SK-N-DZ (cell line): ENCODE measurements at regions not wholly inside any gene's neighbourhood (a gene's known extent, or its start where the extent isn't known, plus 50 kb on each side); places are given as distances from the start of the nearest gene placed in this dataset.
A peak's percentile ranks its signal among the peaks of the same experiment; 100 is the strongest.

Source experiments
- DNase-seq: peaks from one replicate; pipeline ENCODE4 v3.0.0-alpha.2; 2015; ENCODE audit warnings: low spot score

GRCh38 chr16:73886426-73886825 lies 410.2 kb upstream of the PSMD7 start:
- no peak for DNase-seq

DNA sequence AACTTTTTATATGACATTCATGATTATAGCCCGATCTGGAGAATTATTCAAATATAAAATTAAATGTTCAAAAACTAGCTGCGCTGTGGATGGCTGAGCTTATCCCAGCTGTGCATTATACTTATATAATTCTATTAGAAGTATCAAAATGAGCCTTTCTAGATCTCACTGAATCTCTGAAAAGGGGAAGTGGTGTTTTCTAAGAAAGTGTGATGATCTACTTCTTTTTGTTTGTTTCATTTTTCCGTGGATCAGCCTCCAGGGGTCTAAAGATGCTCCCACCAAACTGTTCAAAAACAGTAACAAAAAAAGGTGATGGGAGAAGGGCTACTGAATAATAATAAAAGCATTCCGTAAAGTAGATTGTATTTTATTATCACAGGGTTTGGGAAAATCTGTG lies 411.3 kb upstream of the PSMD7 start:
- DNase-seq = no peak

- DNase-seq = no peak
Observed at GRCh38 chr16:73883841-73884240, 412.8 kb upstream of the PSMD7 start.

- DNase-seq = no peak
Observed at GRCh38 chr16:73883126-73883525, 413.5 kb upstream of the PSMD7 start.

- no peak for DNase-seq
Observed at GRCh38 chr16:73882651-73883050, 414.0 kb upstream of the PSMD7 start.

DNA sequence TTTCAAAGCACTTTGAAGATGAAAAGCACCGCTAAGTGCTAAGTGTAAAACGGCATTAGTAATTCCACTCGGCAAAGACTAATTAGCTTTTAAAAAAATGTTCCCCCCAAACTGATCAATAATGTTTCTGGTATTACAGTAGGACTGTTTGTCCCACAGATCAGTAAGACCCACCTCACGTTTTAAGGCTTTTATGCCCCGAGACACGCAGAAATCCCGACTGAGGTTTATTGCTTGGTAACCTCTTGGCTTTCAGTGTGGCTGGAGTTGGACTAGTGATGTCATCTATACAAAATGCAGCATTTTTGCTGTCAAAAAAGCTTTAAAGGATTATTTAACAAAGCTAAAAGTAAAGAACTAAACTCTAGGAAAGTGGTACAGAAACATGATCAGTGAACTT lies 414.6 kb upstream of the PSMD7 start:
- no peak for DNase-seq

DNA sequence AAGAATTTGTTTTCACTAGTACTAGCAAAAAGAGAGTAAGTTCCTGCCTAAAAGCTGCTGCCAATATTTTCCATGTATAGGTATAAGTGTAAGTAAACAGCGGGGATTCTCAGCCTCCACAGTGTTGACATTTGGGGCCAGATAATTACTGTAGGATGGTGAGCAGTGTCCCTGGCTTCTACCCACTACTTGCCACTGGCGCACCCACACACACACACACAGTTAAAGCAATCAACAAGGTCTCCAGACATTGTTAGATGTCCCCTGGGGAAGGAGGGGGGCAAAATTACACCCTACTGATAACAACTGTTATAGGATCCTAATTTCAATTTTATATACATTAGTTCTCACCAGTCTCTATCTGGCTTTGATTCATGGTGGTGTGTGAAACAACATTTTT lies 417.0 kb upstream of the PSMD7 start:
- no peak for DNase-seq

DNA sequence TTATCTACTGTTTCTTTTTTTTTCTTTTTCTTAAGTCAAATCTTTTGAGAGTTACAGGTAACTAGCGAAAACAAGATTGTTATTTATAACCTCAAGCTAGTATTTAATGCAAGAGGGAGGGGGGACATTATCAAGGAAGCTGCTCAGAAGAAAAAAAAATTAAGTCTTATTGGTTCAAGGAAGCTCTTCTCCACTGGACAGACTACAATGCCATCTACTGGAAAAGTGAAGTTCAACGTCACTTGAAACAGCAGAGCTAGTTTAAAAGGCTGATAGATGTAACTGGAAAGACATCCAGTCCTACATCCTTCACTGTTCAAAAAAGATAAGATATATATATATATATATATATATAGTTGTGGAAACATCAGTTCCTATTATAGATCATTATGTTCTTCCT lies 418.0 kb upstream of the PSMD7 start:
- DNase-seq = peak; percentile 85

- DNase-seq = no peak
Observed at GRCh38 chr16:73877150-73877549, 419.5 kb upstream of the PSMD7 start.

DNA sequence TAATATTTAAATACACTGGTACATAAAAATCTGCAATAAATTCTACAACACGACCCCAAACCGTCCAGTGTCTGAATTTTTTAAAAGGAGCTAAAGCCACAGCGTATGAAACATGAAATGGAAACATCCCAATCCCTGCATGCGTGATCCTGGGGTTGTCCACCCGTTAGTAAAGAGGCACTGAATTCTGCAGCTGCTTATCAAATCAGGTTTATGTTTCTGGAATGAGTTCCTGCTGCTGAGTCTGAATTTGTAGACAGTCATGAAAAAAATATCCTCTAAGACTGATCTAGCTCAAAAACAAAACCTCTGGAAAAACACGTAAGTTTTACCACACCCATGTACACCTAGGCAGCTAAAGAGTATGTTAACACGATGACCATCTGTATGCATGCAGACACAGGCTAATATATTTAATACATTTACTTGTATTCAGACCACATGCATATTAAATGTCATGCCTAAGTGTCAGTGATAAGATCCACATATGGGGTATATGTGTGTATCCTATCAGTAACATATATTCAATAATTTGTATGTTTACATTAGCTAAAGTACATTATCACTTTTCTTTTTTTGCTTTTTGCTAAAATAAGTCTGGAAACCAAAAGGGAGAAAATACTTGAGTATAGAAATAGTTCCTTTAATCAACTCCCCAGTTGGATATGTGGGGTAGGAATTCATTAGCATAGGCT lies 420.5 kb upstream of the PSMD7 start:
- DNase-seq = no peak

GRCh38 chr16:73874324-73874723 lies 422.3 kb upstream of the PSMD7 start:
- no peak for DNase-seq

GRCh38 chr16:73873643-73874042 lies 423.0 kb upstream of the PSMD7 start:
- DNase-seq = peak; percentile 64

GRCh38 chr16:73872856-73873255 lies 423.8 kb upstream of the PSMD7 start:
- no peak for DNase-seq

DNA sequence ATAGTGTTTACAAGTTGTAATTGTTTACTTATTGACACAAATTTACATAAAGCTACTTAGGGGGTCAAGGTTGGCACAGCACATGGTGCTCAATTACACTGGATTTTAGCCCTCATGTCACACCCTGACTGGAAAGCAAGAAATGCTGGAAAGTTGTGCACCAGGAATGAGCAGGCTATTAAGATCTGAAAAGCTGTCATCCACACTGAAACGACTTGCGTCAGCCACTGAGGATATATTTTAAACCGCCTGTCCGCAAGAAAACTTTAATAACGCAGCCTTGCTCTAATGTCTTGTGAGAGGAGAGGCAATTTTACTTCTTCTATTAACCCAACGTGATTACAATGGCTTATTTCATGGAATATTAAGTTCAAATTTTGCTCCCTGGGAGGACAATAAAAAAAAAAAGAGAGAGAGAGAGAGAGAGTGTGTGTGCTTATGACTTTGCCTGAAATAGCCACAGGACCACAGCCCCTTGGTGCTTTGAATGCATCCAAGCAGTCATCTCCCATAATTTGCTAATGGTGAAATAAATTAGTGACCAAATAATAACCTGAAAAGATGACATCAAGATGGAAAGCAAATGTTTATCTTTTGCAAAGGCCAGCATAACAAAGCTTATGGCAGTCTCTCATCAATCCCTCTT lies 425.4 kb upstream of the PSMD7 start:
- DNase-seq = no peak

DNA sequence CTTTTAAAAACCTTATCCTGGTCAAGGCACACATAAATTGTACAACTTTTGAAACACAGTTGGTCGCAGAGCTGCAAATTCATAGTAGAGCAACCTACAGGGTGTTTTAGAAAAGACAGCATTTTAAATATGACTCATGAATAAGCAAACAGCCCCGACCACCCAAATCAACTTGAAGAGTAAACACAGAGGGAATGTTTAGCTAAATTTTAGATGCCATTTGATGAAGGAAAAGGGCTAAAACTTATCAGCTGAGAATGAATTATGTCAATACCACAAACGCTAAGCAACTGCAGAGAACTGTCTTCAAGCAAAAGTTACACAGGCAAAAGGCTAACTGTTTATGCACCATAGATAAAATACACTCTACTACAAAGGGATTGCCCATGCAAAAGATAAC lies 427.5 kb upstream of the PSMD7 start:
- no peak for DNase-seq

GRCh38 chr16:73864868-73865267 lies 431.7 kb upstream of the PSMD7 start:
- no peak for DNase-seq

DNA sequence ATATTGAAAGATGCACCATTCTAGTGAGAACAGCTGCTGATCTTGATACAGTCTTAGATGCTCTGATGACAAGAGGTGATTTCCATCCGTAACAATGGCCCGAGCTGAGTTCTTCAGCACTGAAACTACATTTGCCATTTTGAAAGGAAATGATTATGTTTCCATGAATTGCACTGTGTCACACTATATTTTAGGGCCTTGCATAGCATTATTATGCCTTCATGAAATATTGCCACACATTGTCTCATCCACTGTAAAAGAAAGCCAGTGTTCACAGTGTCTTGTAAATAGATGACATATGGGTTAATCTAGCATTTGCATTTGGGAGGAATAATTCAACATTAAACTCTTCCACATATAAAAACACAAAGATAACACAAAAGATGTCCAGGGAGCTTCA lies 438.3 kb upstream of the PSMD7 start:
- DNase-seq = no peak

DNA sequence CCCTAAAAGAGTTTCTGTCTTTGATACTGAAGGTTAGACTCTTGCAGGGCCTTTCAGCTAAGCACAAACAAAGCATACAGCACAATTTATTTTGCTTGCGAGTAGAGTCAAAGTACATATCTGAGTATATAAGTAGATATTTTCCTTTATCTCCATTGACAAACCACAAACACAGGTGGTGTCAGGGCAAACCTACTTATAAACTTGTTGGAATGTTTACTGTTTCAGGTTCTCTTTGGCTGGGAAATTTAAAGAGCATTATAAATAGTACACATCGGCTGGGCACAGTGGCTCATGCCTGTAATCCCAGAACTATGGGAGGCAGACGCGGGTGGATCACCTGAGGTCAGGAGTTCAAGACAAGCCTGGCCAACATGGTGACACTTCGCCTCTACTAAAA lies 442.6 kb upstream of the PSMD7 start:
- no peak for DNase-seq

DNA sequence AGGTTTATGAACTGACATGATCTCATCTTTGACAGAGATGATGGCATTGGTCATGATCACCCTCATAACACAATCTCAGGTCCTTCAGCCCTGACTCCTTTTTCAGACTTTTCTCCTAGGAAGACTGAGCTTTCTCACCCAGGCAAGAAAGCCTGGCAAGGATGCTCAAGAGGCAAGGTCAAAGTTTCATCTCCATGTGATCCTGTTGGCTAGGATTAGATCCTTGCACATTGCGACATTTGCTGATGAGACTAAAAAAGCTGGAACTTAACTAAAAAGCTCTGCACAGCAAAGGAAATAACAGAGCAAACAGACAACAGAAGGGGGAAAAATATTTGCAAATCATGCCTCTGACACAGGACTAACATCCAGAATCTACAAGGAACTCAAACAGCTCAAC lies 444.1 kb upstream of the PSMD7 start:
- no peak for DNase-seq

- no peak for DNase-seq
Observed at GRCh38 chr16:73848993-73849392, 447.6 kb upstream of the PSMD7 start.

DNA sequence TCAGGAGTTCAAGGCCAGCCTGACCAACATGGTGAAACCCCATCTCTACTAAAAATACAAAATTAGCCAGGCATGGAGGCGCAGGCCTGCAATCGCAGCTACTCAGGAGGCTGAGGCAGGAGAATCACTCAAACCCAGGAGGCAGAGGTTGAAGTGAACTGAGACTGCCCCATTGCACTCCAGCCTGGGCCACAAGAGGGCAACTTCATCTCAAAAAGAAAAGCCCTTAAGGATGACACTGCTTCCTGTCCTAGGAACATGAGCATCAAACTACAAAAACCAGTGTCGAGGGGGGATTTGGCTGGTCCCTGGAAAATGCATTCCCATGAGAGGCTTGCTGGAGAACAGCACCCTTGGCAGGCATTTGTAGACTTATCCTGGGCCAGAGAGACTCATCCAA lies 449.5 kb upstream of the PSMD7 start:
- no peak for DNase-seq

- DNase-seq = no peak
Observed at GRCh38 chr16:73846356-73846755, 450.3 kb upstream of the PSMD7 start.

DNA sequence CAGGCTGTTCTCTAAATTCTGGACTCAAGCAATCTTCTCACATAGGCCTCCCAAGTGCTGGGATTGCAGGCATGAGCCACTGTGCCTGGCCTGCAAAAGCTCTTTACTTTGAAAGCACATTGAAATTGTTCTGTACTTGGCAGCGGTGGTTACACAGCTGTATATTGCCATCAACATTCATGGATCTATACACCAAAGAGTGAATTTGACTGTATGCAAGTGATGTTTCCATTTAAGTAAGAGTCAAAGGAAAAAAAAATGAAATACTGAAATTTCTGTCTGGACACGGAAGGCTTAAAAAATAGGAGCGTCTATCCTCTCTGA lies 450.6 kb upstream of the PSMD7 start:
- no peak for DNase-seq
